ENCODE measurements at regions not wholly inside any gene's neighbourhood (a gene's known extent, or its start where the extent isn't known, plus 50 kb on each side); places are given as distances from the start of the nearest gene placed in this dataset.

DNA sequence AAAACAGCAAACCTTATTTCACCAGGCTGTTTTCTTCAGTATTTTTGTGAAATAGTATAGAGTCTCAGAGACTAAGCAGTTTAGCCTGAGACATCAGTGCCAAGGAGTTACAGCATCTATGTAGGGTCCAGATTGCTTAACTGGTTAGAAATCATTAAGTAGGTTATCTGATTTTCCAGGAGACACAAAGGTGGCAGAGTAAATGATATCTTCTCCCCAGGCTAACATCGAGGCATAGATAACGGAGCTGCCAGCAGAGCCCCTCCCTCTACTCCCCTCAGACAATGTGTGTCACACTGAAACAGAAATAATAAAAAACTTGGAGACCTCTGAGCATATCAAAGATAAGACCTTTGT lies 473.0 kb upstream of the CITED2 start:
- no peak for DNase-seq (ENCODE audit: low spot score)

DNA sequence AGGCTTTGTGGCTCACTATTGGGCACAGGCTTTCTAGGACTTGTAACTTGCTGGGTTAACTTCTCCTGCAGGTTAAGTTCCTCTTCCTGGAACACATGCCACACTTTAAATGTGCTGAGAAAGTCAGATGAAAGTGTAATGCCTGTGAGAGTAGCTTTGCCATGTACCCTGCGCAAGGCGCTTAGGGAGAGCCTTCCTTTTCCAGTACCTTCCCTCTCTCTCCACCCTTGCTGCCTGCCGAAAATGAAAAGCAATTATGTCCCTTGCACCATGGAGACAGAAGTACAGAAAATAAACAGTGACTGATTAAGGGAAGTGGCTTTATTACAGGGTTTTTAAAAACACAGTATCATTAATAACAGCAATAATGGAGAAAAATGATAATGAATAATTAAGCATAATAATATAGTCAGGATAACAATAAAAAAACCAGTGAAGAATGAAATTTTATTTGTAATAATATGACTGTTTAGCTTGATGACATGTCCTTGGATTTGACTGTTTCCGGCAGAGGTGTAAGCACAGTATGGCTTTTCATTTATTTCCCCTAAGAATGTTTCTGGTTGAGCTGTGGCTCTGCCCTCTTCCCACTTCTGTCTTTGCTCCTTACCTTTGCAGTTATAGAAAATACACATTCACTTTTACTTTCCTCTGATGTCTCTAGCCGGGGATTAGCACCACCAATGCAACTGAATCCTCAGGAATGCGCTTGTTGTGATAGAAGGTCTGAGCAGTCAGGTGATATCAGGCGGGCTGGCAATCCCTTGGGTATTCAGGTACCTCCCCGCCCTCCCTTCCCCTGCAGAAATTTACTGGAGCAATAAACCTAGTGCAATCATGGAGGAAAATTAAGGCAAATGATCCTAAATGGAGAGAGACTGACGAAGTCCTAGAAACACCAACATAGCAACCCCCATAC lies 472.3 kb upstream of the CITED2 start:
- no peak for DNase-seq (ENCODE audit: low spot score)

DNA sequence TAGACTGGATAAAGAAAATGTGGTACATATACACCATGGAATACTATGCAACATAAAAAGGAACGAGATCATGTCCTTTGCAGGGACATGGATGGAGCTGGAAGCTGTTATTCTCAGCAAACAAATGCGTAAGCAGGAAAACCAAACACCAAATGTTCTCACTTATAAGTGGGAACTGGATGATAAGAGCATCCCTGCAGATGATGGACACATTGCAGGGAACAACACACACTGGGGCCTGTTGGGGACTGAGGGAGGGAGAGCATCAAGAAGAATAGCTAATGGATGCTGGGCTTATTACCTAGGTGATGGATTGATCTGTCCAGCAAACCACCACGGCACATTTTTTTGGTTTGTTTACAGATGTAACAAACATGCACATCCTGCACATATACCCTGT lies 470.5 kb upstream of the CITED2 start:
- no peak for DNase-seq (ENCODE audit: low spot score)

DNA sequence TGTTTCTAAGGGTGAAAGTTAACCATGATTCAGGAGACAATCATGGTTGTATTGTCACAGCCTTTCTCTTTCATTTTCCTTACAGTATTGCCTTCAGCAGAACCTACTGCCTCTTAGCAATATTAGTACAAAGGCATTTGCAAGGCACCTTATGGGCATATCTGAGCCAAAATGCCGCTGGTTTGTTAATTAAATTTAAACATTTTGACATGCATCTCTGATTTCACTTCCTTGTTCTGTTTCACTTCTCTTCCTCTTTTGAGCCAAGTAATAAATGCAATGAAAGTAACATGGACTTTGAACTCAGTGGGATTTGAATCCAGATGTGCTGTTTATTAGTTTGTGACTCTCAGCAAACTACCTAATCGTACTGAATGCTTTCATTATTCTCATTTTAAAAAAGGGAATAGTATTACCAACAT lies 467.4 kb upstream of the CITED2 start:
- no peak for DNase-seq (ENCODE audit: low spot score)

DNA sequence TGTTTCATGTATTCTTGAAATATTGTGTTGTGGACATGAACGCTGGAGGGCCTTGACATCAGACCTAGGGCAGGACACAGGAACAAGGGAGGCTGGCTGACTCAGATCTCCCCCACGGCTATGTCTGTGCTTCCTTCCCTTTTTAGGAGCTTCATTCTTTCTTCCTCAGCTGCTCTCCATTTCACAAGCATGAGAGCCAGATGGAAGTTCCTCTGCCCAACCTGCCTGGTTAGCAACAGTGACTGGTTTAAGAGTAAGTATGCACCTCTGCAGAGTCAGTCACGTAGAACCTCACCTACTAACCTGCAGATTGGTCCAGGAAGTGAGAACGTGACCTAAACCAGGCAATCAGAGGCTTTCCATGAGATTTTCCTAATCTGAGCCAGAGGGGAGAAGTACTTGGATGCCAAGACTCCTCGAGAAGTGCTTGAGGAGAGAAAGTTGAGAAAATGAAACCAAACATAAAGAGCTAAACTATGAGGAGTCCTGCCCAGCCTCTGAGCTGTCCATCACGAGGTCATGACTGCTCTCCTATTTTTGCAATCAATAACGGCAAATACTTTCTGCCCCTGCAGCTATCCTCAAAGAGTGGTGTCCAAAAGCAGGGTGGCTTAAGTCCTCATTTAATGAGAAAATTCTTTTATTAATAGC lies 465.2 kb upstream of the CITED2 start:
- no peak for DNase-seq (ENCODE audit: low spot score)

DNA sequence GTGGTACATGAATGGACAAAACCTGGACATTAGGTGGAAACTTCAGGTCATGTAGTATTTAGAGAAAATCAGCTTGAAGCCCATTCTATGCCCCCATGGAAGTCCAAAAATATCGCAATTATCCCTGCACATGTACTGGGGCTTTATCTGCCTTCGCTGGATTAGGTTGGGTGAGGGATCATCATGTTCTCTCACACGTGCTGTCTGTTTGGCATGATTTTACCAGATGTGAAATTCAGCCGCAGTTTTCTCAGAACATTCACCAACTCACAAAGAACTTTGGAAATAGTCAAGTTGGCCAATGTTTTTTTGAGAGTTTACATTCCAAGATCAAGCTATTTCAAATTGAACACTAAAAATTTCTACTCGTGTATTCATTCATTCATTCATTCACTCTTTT lies 459.8 kb upstream of the CITED2 start:
- no peak for DNase-seq (ENCODE audit: low spot score)

DNA sequence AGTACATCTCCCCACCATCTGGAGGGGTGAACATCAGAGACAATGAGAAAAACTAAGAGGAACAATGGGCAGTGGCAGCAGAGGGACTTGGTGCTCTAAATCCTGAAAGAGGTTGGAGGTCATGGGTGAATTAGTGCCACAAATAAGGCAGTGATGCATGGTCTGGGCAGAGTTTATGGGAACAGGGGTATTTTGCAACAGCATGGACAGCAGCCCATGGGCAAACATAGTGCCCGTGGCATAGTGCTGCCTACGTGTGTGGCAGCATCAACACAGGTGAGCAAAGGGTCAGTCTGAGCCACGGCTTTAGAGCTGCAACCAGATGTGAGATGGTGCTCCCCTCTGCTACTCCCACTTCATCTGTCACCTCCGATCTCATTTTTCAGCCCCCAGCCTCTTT lies 459.1 kb upstream of the CITED2 start:
- no peak for DNase-seq (ENCODE audit: low spot score)

DNA sequence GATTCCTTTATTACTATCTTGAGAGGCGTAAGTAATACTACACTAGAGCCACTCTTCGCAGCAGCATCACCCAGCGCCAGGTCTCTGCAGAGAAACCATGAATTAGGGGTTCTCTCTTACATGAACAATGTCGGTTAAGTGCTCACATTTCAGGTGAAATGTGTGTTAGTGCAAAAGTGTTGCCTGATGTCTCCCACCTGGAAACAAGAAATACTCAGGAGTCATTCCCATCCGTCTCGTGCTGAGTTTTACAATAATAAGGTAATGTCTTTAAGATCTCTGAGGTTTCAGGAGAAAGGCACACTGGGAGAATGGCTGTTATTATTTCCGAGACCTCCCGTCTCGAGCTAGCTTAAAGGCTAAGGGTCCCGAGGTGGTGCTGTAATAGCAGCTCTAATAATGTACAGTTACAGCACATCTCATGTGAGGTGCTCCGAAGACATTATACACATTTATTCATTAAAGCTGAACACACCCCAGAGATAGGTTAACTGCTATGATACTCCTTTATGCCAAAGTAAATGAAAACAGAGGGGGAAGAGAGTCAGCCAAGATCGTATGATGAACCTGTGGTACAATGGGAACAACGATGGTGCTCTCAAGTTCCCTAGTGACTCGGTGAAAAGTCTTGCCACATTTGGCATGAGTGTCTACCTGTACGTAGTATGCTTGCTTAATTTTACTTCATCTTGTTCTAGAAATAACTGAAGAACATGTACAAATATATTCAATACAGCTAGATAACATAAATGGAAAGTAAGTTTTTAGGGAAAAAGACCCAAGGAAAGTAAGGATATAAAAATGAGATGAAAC lies 458.3 kb upstream of the CITED2 start:
- DNase-seq (ENCODE audit: low spot score): no peak

DNA sequence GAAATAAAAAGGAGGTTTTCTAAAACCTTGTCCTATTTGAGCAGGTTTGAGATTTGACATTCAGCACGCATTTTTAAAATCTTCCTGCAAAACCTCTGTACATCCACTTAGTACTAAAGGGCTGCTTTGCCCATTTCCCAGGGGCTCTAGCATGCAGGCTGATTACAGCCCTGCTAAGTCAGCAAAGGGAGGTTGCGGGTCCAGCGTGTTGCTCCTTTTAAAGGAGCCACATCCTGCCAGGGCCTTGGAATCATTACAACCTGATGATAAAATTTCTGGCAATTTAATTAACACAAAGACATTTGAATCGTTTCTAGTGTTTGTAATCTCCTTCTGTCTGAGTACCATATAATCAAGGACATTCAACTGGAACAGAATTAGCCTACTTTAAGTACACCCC lies 455.1 kb upstream of the CITED2 start:
- no peak for DNase-seq (ENCODE audit: low spot score)

DNA sequence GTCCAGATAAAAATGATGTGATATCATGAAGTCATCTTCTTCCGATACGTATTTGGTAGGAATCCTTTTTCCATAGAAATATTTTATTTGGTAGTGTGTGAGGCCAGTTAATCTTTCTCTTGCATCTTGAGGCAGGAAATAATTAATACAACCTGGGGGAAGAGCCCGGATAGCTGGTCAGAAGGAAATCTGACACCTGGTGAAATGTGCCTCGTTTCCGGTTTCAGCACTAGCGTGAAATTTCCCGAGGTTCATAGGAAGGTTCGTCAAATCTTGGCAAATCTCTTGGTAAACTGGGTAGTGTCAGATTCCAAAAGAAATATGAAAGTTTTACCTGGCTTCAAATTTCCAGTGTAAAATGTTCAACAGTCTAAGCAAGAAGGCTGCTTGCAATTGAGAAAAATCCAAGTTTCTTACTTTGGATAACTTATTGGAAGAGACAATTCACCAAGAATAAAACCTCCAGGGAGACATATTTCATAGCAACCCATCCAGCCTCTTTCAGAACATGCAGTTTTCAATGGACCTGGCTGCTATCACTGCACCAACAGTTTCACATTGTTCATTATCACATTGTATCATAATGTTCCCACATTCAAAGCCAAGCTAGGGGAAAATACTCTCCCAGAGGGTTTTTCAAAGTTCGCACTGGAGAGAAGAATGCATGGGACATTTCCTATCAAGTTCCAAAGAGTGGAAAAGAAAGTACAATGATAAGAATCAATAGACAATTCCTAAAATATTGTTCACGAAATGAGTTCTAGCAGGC lies 454.5 kb upstream of the CITED2 start:
- no peak for DNase-seq (ENCODE audit: low spot score)

DNA sequence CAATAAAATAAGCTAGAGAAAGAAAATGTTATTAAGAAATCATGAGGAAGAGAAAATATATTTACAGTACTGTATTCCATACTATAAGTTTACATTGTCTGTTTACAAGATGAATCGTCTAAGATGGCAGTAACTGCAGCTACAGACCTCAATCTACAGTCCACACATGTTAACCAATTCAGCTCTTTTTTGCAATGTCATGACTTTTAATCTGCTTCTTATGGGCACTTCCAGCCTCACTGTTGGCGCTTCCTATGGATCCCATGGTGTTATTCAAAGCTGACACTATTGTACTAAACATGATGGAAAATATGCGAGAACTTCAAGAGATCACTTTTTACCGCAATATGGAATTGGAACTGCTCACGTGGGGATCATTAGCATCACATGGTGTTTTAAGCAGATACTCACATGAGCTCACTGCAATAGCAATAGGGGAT lies 451.5 kb upstream of the CITED2 start:
- DNase-seq (ENCODE audit: low spot score): no peak

DNA sequence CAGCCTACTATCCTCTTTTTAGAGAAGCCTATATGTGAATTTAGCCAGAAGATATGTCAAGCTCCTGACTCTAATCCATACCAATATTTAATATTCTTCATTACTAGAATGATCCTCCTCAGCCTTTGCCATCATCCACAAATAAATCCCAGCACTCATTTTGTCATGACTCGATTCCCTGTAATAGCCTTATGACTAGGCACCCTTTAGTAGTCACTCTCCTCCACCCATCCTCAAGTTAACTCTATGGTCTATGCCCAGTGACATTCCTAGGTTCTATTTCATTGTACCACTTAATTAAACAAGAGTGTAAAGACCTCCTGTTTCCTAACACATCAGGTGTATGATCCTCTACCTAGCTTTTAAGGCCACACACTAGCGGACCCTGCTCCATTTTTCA lies 450.4 kb upstream of the CITED2 start:
- DNase-seq (ENCODE audit: low spot score): no peak

DNA sequence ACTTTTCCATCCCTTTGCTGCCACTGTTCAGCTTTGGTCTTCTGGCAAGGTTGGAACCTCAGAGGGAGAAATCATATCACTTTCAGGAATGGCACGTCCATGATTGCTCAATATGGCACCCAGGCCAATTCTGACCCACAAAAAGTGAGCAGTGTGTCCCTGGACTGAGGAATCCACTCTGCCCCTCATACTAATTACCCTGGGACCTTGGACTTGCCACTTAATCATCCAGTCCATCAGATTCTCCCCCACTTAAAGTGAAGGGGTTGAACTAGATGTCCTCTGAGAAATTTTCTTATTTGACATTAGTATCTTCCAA lies 449.3 kb upstream of the CITED2 start:
- DNase-seq (ENCODE audit: low spot score): no peak

DNA sequence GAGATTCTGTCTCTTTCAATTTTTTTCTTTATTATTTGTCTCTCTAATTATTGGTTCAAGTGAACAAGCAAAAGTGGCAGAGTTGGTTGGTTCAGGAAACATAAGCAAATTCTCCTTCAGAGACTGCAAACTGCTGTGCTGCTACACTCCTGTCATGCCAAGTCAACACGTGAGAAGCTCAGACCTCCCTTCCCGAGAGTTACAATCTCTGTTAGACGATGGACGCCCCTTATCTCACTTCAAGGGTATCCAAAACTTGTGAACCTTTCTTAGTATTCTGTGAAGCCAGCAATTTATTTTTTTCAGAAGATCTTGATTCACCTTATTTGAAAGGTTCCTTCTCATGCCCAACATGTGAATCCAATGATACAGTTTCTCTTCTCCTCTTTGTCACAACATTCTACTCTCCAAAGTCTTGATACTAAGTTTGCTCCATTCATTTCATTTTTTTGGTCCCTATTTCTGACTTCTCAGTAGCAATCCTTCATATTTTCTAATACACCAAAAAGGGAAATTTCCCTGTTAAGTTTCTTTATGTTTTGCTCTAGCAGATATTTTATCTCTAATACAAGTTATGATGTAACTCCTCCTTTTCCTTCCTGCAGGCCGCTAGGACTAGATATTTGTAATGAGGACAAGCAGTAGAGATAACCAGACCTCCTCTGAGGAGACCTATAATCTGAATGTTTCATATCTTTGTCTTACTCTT lies 448.8 kb upstream of the CITED2 start:
- DNase-seq (ENCODE audit: low spot score): no peak

DNA sequence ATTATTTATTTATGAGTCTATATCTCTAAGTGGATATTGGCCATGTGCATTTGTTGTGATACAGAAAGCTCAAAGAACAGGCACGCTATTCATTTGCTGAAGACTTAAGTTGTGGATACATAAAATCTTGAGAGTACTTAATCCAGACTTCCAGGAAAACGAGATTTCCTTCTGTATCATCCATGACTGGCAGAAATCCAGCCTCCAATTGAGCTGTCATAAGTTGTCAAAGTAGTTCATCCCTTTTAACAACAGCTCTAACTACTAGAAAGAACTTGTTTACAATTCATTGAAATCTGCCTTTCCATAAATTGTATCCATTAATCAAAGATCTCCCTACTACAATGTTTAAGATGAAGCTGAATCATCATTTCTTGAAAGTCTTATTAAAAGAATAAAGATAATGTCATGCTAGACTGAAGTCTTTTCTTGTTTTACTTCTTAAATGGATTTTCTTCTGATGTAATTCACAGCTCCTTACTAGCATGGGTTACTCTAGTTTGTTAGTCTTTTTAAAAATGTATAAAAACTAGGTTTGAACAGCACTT lies 447.3 kb upstream of the CITED2 start:
- no peak for DNase-seq (ENCODE audit: low spot score)

DNA sequence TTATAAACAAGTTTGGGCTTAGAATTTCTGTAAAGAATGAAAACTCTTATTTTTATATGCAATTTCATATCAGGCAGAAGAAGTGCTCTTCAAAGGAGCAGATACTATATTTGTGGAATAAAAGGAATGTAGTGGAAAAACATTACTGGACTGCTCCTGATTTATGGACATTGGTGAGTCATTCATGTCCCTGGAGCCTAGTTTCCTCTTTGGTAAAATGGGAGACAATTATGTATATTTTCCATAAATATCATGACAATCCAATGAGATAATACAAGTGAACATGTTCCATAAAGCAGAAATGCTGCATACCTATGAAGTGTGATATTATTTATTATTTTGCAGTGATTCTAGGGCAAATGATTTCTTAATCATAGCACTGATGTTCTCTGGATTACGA lies 445.8 kb upstream of the CITED2 start:
- DNase-seq (ENCODE audit: low spot score): no peak

DNA sequence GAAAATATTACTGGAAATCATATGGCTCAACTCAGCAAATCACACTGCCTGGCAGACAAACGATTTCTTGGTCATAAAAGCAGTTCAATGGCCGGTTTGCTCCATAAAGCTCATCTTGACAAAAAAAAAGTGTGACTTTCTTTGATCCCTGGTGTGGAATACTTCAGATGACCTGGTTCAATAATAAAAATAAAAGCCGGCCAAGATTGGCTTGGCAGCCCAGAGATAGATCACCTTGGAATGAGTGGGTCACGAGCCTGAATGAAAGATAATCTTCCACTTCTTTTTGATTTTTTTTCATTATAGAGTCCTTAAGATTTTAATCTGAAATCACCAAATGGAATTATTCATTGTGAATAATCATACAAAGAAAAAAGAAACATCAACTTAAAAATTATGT lies 445.3 kb upstream of the CITED2 start:
- no peak for DNase-seq (ENCODE audit: low spot score)

DNA sequence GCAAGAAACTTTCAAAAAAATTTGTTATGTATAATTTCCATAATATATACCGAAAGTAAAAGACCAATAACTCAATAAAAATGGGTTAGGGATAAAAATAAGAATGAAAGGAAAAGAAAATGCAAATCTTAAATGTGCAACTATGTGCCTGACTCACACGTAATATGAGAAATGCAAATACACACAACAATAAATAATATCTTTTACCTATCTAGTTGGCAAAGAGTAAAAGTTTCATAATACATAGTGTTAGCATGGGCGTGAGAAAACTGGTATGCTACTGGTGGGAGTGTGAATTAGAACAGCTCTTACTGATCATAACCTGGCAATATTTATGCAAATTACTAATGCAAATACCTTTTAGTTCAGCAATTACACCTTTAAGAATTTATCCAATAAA lies 438.5 kb upstream of the CITED2 start:
- DNase-seq (ENCODE audit: low spot score): no peak

DNA sequence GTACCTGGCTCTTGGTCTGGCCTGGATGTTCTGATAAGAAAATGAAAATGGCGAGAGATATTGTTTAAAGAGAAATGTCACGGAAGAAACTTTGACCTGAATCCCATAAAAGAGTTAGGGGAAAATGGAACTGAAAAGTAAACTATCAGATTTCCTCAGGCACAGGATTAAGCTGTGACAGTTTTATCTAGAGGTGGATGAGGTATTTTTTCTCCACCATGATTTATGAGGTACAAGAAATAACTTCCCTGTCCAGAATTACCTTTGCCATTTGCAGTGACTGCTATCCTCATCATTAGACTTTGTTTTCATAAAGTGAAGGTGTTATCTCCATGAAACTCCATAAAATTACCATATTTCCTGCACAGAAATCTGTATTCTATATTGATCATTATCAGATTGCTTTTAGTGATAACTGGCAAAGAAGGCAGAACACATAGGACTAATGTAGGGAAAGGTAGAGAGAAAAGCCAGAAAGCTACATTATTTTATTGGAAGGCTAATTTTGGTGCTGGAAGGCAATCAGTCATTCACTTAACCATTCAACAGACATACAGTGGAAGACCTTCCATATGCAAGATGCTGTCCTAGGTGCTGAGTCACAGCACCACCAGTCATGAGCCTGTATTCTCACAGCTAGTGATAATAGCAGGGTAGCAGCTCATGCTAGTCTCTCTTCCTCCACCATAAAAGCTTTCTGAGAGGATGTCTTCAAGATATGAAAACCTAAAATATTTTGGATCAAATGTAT lies 427.3 kb upstream of the CITED2 start:
- DNase-seq (ENCODE audit: low spot score): no peak

DNA sequence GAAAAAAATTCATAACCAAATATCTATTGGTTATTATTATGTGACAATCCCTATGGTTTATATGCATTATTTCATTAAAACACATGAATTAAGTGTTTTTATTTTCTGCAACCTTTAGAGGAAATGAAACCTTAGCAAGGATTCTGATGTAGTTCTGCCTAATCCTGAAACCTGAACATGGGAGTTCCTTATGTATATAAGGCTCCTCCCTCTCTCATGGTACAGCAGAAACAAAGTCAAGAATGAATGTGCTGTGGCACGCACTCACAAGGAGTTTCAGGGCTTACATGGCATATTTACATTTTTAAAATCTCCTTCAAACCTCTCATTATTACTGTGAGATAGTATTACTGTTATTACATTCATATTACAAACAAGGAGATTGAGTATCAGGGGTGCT lies 426.4 kb upstream of the CITED2 start:
- DNase-seq (ENCODE audit: low spot score): peak; percentile 3

DNA sequence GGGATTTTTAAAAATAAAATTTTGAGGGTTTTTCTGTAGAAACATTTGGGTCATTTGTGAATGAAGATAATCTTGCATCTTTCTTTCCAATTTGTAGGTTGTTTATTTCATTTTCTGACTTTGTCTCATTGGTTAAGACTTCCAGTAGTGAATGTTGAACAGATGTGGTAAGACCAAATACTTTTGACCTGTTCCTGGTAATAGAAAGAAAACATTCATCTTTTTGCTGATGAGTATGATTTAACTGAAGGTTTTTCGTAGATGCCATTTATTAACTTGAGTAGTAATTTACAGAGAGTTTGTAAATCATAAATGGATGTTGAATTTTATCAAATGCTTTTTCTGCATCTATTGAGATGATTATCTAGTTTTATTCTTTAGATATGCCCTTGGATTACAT lies 416.1 kb upstream of the CITED2 start:
- no peak for DNase-seq (ENCODE audit: low spot score)
